GM12892 (cell line): ENCODE measurements at regions not wholly inside any gene's neighbourhood (a gene's known extent, or its start where the extent isn't known, plus 50 kb on each side); places are given as distances from the start of the nearest gene placed in this dataset.

Experiments used
- POLR2A ChIP-seq: IDR thresholded peaks from 2 replicates; pipeline ENCODE4 v1.6.1; 2011; ENCODE audit warnings: low read depth, low read length, control low read depth
- POLR2AphosphoS5 ChIP-seq: IDR thresholded peaks from 2 replicates; pipeline ENCODE4 v1.6.1; 2011; ENCODE audit warnings: low read depth, low read length, control low read depth
- TAF1 ChIP-seq: IDR thresholded peaks from 2 replicates; pipeline ENCODE4 v1.6.1; 2011; ENCODE audit warnings: low read depth, mild to moderate bottlenecking, control low read depth, low read length, borderline replicate concordance

- TF ChIP-seq POLR2A (no peak), POLR2AphosphoS5 (no peak), TAF1 (no peak)
Observed at GRCh38 chr2:228561816-228562215, 380.3 kb upstream of the SPHKAP start.
